GM18519 (cell line): ENCODE measurements at regions not wholly inside any gene's neighbourhood (a gene's known extent, or its start where the extent isn't known, plus 50 kb on each side); places are given as distances from the start of the nearest gene placed in this dataset.
A peak's percentile ranks its signal among the peaks of the same experiment; 100 is the strongest.

Experiments
- ATAC-seq: cut with Tn5 transposase; IDR thresholded peaks from one replicate; pipeline ENCODE4 v1.9.1; 2021; ENCODE audit warnings: mild to moderate bottlenecking, moderate library complexity; ENCODE audit not compliant: unreplicated experiment, low FRiP score

GRCh38 chr13:78247362-78247761, 328.7 kb upstream of the EDNRB start:
- ATAC-seq = no peak

DNA sequence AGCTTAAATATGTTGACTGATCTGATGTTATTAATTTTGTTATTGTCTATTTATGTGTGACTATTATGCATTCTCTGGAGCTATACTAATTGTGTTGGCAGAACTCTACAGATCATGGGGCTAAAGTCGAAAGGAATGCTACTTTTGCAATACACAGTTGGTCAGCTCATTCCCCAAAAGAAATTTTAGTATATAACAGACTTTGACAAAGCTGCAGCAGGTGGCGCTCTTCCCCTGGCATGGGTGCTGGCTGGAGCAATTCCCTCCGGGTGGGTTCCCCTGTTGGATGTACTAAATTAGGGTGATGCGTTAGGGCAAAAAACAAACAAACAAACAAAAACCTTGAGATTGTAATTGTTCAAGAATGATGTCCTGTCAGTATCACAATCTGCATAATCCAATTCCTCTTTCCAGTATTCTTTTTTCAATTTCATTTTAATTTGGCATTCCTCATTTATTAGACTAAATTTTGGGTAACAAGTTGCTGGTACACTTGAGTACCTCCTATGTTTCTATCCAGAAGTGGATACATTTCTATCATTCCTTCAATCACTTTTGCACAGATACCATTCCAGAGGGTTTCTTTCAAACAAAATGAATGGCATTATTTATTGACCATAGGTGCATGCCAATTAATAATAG, 322.8 kb upstream of the EDNRB start:
- ATAC-seq = no peak

GRCh38 chr13:78239714-78240113, 321.1 kb upstream of the EDNRB start:
- no peak for ATAC-seq

- ATAC-seq = no peak
Observed at GRCh38 chr13:78238911-78239310, 320.3 kb upstream of the EDNRB start.

GRCh38 chr13:78228940-78229339, 310.3 kb upstream of the EDNRB start:
- ATAC-seq = no peak

- ATAC-seq = no peak
Observed at GRCh38 chr13:78228211-78228610, 309.6 kb upstream of the EDNRB start.

DNA sequence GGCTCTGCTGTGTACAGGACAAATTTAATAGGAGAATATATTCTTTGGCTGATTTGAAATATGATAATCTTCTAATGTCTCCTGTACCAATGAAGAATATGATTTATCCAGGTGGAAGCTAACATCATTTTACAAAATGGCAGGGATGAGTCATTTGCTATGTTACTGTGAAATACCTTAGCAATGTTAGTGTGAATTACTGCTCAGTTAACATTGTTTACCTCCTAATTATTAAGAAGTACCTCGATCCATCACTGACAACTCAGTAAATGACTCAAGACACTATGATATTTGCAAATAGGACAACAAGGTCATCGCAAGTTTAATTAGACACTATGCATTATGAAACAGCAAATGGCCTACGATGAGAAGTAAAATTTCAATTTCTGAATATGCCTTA, 309.1 kb upstream of the EDNRB start:
- no peak for ATAC-seq

GRCh38 chr13:78215458-78216108, 297.0 kb upstream of the EDNRB start:
- ATAC-seq = no peak

GRCh38 chr13:78201411-78201810, 282.8 kb upstream of the EDNRB start:
- peak; percentile 77 for ATAC-seq

GRCh38 chr13:78198821-78199220, 280.2 kb upstream of the EDNRB start:
- no peak for ATAC-seq

DNA sequence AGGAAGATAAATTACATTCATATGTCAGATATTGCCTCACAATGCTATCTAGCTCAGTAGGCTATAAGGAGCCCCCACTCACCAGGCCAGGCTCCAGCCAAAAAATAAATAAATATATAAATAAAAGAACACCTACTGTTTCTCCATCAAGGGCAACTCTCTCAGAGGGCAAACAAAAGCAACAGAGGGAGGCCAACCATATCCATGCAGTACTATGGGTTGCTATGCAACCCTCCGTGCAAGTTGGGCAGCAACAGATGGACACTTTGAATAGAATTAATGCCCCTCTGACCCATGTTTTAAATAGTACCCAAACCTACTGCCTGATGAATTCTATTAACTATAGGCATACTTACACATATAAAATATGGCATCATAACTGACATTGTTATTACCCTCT, 279.8 kb upstream of the EDNRB start:
- no peak for ATAC-seq

DNA sequence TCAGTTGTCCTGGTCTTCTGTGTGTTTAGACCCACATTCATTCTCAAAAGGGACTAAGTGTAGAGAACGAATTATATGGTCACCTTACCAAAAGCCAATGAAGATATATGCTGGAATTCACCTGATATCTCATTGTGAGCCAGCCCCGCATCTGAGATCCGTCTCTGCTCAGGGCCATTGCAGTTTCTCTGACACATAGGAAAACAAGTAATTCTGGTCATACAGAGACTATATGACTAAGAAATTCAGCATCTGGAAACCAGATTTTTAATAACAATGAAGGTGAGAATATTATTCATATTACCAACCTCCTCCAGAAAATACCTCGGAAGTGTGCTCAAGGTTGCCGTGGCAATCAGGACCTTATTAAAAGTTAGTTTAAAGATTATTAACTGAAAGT, 278.6 kb upstream of the EDNRB start:
- ATAC-seq = no peak

GRCh38 chr13:78194904-78195639, 276.4 kb upstream of the EDNRB start:
- ATAC-seq = no peak

GRCh38 chr13:78193846-78194245, 275.2 kb upstream of the EDNRB start:
- ATAC-seq = peak; percentile 85

DNA sequence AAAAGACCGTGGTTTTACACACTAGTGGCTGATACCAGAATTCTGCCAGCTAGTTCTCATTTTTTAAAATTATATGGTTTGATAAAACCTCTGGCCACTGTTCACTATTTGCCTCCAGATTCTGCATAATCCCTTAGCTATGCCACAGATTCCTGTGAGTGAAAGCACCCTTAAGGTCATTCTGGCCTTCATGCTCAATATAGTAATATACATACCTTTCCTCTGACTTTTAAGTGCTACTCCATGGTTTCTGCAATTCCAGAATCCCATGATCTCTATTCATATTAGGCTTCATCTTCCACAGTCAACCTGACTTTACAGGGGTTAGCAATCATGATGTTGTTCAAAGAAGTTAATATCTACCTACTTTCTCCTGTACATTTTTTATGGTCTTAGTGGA, 274.1 kb upstream of the EDNRB start:
- ATAC-seq = no peak

DNA sequence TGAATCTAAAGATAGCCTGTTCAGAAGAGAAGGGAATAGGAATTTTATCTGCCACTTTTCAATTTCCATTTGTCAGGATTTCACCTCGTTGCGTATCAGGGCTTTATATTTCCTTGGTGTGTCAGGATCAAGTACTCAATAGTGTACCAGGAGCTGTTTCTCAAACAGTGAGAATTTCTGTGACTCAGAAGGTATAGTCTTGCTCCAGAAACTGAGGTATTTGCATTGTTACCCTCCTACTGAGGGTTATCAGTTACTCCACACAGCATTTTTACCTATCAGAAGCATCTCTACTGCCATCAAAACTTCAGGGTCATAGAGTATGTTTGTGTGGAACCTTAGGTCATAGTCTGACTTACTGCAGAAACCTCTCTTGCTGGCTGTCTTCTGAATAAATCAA, 271.7 kb upstream of the EDNRB start:
- ATAC-seq = no peak

- ATAC-seq = no peak
Observed at GRCh38 chr13:78187781-78188180, 269.1 kb upstream of the EDNRB start.

GRCh38 chr13:78185700-78186099, 267.1 kb upstream of the EDNRB start:
- ATAC-seq = no peak

GRCh38 chr13:78183732-78184131, 265.1 kb upstream of the EDNRB start:
- ATAC-seq = no peak

GRCh38 chr13:78182813-78183212, 264.2 kb upstream of the EDNRB start:
- ATAC-seq = no peak

- ATAC-seq = no peak
Observed at GRCh38 chr13:78177306-78177705, 258.7 kb upstream of the EDNRB start.

DNA sequence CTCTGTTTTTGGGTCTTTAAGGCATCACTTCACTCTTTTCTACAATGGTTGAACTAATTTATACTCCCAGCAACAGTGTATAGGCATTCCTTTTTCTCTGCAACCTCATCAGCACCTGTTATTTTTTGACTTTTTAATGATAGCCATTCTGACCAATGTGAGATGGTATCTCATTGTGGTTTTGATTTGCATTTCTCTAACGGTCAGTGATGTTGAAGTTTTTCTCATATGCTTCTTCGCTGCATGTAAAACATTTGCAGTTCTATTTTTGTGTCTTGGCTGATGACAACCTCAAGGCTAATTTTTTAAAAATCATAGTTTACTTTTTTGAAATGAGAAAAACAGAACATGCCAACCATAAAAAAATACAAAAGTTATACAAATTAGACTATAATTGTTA, 258.2 kb upstream of the EDNRB start:
- no peak for ATAC-seq
